KMS-11 (cell line): ENCODE measurements at regions not wholly inside any gene's neighbourhood (a gene's known extent, or its start where the extent isn't known, plus 50 kb on each side); places are given as distances from the start of the nearest gene placed in this dataset.

Experiments
- H2AFZ ChIP-seq: fragments of 200-600 bp; sonication (generic); 2 replicates; pipeline ENCODE4 v1.6.1; 2016; ENCODE audit warnings: antibody characterized with exemption, mixed run types, low read depth
- H3K27ac ChIP-seq: fragments of 200-600 bp; sonication (generic); 2 replicates; pipeline ENCODE4 v1.6.1; 2016; ENCODE audit warnings: mild to moderate bottlenecking, mixed run types
- H3K27me3 ChIP-seq: fragments of 200-600 bp; sonication (generic); 2 replicates; pipeline ENCODE4 v1.6.1; 2017; ENCODE audit warnings: mild to moderate bottlenecking, low read depth, mixed run types, moderate library complexity; ENCODE audit not compliant: insufficient read depth
- H3K36me3 ChIP-seq: fragments of 200-600 bp; sonication (generic); 2 replicates; pipeline ENCODE4 v1.6.1; 2017; ENCODE audit warnings: mild to moderate bottlenecking, mixed run types; ENCODE audit not compliant: insufficient read depth
- H3K4me1 ChIP-seq: fragments of 200-600 bp; sonication (generic); 2 replicates; pipeline ENCODE4 v1.6.1; 2016; ENCODE audit warnings: mild to moderate bottlenecking, low read depth, mixed run types; ENCODE audit not compliant: poor library complexity, severe bottlenecking
- H3K4me2 ChIP-seq: fragments of 200-600 bp; sonication (generic); 2 replicates; pipeline ENCODE4 v1.7.0; 2016; ENCODE audit warnings: mild to moderate bottlenecking, mixed run types
- H3K4me3 ChIP-seq: fragments of 200-600 bp; sonication (generic); IDR thresholded peaks from 2 replicates; pipeline ENCODE4 v1.6.1; 2017; ENCODE audit warnings: low read depth, low read length, mixed read lengths; ENCODE audit not compliant: insufficient read depth
- H3K79me2 ChIP-seq: fragments of 200-600 bp; sonication (generic); 2 replicates; pipeline ENCODE4 v1.6.1; 2016; ENCODE audit warnings: low read depth, mixed run types; ENCODE audit not compliant: insufficient read depth
- H3K9ac ChIP-seq: fragments of 200-600 bp; sonication (generic); 2 replicates; pipeline ENCODE4 v1.6.1; 2016; ENCODE audit warnings: mild to moderate bottlenecking, mixed run types
- H4K20me1 ChIP-seq: fragments of 200-600 bp; sonication (generic); 2 replicates; pipeline ENCODE4 v1.6.1; 2016; ENCODE audit warnings: mild to moderate bottlenecking, mixed run types; ENCODE audit not compliant: insufficient read depth
- CTCF ChIP-seq: fragments of 200-600 bp; sonication (generic); conservative IDR thresholded peaks from 2 replicates; pipeline ENCODE4 v1.6.1; 2017; ENCODE audit warnings: low read depth, mild to moderate bottlenecking, antibody characterized with exemption, low read length, moderate library complexity, mixed read lengths

- Histone ChIP-seq H3K27me3 (no peaks in the 10 kb centered on the region), H3K4me2 (no peak overlapping the region), H3K4me1 (no peaks in the 10 kb centered on the region), H3K27ac (no peak overlapping the region), H3K36me3 (no peaks in the 10 kb centered on the region), H4K20me1 (no peaks in the 10 kb centered on the region), H2AFZ (no peak overlapping the region), H3K9ac (no peak overlapping the region), H3K4me3 (no peak overlapping the region), H3K79me2 (no peaks in the 10 kb centered on the region)
- TF ChIP-seq CTCF: no peak
Measured at GRCh38 chr4:138404251-138404650, 162.1 kb upstream of the SLC7A11 start.

GRCh38 chr4:138401334-138401733 is 159.2 kb upstream of the SLC7A11 start:
- TF ChIP-seq CTCF: no peak
- Histone ChIP-seq H3K36me3 (no peaks in the 10 kb centered on the region), H3K4me3 (no peak overlapping the region), H2AFZ (no peak overlapping the region), H3K27me3 (no peaks in the 10 kb centered on the region), H3K27ac (no peak overlapping the region), H3K4me2 (no peak overlapping the region), H4K20me1 (no peaks in the 10 kb centered on the region), H3K4me1 (no peaks in the 10 kb centered on the region), H3K9ac (no peak overlapping the region), H3K79me2 (no peaks in the 10 kb centered on the region)

- H3K79me2 ChIP-seq: no peaks in the 10 kb centered on the region
- no peaks in the 10 kb centered on the region for H3K36me3 ChIP-seq
- H3K4me2 ChIP-seq: no peak overlapping the region
- no peaks in the 10 kb centered on the region for H4K20me1 ChIP-seq
- no peak for TF ChIP-seq CTCF
- H3K4me3 ChIP-seq: no peak overlapping the region
- H3K4me1 ChIP-seq: no peaks in the 10 kb centered on the region
- no peak overlapping the region for H3K9ac ChIP-seq
- H3K27me3 ChIP-seq: no peaks in the 10 kb centered on the region
- H2AFZ ChIP-seq: no peak overlapping the region
- H3K27ac ChIP-seq: no peak overlapping the region
Measured at GRCh38 chr4:138400543-138400942, 158.4 kb upstream of the SLC7A11 start.

- H3K27me3 ChIP-seq: no peaks in the 10 kb centered on the region
- H3K27ac ChIP-seq: no peak overlapping the region
- H2AFZ ChIP-seq: no peak overlapping the region
- no peaks in the 10 kb centered on the region for H4K20me1 ChIP-seq
- H3K9ac ChIP-seq: no peak overlapping the region
- no peaks in the 10 kb centered on the region for H3K79me2 ChIP-seq
- H3K4me2 ChIP-seq: no peak overlapping the region
- H3K4me3 ChIP-seq: no peak overlapping the region
- no peaks in the 10 kb centered on the region for H3K36me3 ChIP-seq
- no peaks in the 10 kb centered on the region for H3K4me1 ChIP-seq
- TF ChIP-seq CTCF: no peak
Measured at GRCh38 chr4:138400066-138400465, 157.9 kb upstream of the SLC7A11 start.

GRCh38 chr4:138399081-138399480 is 156.9 kb upstream of the SLC7A11 start:
- no peaks in the 10 kb centered on the region for H3K79me2 ChIP-seq
- no peaks in the 10 kb centered on the region for H3K4me1 ChIP-seq
- no peaks in the 10 kb centered on the region for H4K20me1 ChIP-seq
- no peaks in the 10 kb centered on the region for H3K27me3 ChIP-seq
- TF ChIP-seq CTCF: no peak
- no peak overlapping the region for H3K27ac ChIP-seq
- H3K4me3 ChIP-seq: no peak overlapping the region
- H3K36me3 ChIP-seq: no peaks in the 10 kb centered on the region
- H2AFZ ChIP-seq: no peak overlapping the region
- H3K4me2 ChIP-seq: no peak overlapping the region
- H3K9ac ChIP-seq: no peak overlapping the region
